Activated T-helper 9 cell treated with anti-CD3 and anti-CD28 coated beads, Interleukin-2, amount 50 U/mL, for 16 hours (primary cell): ENCODE measurements at regions not wholly inside any gene's neighbourhood (a gene's known extent, or its start where the extent isn't known, plus 50 kb on each side); places are given as distances from the start of the nearest gene placed in this dataset.
"Not testable (repeated sequence)": the region's sequence is repeated elsewhere in the genome, so short reads cannot be mapped to it uniquely, and the experiment has no call there.

Experiments
- DNase-seq: peaks from one replicate; pipeline ENCODE4 v3.0.0-alpha.2; 2020; ENCODE audit warnings: low read depth

DNA sequence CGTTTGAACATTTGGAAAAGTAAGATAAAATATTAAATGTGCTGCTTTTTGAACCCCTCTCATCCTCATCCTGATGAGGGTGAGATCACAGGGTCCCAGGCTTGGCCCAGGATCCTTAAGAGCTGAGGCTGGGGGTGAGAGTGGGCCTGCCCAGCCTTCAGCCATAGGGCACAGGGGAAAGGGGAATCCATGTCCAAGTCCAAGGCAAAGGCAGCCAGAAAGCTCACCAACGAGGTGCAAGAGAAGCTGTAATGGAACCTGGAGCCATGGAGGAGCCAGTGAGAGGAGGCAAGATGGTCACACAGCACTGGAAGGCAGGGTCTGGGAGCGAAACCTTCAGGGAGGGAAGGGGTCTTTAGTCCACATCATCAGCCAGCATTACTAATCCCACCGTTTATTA, 191.9 kb downstream of the RRAGC start:
- DNase-seq = no peak

DNA sequence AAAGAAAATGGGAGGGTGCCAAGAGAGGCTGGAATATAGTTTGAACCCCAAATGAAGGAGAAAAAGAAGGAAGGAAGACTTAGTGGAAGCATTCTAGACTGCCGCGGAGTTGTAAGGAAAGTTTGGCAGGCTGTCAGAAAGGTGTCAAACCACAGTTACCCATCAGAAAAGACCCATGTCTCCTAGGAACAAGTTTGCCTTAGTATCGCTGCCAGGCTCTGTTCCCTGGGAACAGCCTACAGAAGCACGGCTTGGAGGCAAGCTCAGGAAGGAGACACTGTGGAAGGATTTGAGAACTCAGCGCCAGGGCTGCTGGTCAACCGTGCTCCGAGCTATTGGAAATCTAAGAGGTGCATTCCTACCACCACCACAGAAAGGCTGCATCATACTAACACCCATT, 197.4 kb downstream of the RRAGC start:
- no peak for DNase-seq

DNA sequence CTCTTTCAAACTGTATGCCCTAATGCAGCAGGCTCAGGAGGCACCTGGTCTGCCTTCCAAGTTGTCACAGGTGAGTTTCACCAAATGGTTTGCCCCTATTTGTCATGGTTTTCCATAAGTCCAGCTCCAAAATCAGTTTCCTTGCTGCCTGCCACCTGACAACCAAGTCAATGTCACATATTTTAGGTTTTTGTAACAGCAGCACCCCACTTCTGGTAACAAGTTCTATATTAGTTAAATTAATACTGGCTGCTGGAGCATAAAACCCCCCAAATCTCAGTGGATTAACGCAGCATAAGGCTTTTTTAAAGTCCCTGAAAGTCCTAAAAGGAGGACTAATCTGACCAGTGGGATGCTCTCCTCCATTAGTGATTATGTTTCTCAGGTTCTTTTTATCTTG, 200.7 kb downstream of the RRAGC start:
- DNase-seq = no peak

GRCh38 chr1:38657873-38658272, 201.7 kb downstream of the RRAGC start:
- DNase-seq = no peak

DNA sequence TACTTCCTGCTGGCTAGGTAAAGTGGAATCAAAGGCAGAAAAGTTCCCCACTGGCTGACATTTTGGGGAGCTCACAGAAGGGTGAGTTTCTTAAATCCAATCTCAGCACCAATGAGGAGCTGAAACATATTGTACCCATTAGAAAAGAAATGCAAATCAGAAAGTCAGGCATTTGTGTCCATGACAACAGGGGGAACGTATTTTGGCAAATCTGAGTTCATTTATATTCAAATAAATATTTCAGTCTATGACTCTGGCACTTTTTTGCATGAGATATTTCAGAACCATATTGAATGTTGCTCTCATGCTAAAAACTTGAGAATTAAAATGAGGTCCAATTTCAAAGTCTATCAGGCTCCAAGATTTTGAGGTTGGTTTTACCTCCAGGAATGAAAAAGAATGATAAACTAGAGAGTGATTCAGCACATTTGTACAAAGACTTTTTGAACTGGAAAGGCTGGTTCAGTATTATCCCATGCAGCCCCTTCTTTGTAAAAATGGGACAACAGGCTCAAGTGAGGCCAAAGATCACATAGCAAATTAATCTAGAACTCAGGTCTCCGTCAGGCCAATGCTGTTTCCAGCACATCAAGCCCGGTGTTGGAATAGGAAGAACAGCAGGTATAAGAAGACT, 202.2 kb downstream of the RRAGC start:
- no peak for DNase-seq

DNA sequence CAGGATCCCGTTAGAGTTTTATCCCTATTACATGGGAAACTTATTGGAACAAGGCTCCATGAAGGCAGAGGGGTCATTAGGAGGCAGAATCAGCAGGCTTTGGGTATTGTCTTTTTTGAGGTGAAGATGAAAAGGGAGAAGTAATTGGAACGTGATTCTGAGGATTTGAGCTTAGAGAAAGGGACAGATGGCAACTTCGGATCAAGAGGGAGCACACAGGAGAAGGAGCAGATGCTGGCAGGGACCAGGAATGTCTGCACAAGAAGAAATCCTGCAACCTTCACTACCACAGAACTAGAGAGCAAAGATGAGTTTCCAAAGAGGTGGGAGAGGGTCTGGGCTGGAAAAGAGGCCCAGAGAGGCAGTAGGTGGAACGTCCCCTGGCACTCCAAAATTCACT, 202.8 kb downstream of the RRAGC start:
- DNase-seq = no peak

GRCh38 chr1:38652217-38652616, 207.4 kb downstream of the RRAGC start:
- DNase-seq = no peak

DNA sequence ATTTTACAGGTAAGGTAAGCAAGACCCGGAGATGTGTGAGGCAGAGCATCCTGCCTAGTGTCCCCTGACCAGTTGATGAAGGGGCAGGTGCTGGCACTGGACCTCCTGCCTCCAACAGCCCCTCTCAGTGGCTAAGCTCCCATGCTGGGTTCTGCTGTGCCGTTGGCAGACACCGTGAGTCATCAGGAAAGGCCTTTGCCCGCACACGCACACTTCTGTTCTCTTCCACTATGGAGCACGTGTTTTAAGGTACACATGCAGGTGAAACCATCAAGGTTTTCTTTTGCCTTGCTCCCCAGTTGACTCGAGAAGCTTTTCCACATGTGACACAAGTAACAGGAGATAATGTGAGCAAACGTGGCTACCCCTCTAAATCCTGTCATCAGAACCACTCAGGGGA, 207.9 kb downstream of the RRAGC start:
- no peak for DNase-seq

DNA sequence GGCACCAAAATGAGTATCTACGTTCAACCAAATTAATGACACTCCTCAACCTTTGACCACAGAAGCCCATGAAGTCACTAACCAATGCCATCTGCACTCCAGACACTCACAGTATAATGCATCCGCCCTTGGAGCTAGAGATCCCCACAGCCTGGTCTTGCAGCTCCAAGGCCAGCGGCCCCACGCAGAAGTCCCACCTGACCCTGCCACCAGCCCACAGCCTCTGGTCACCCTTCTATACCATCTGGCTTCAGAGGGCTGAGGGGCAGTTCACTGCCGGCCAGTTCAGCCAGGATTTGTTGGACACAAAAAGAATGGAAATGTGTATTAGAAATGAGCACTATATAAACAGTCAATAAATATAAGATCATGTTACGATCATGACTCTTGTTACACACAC, 211.2 kb downstream of the RRAGC start:
- no peak for DNase-seq

DNA sequence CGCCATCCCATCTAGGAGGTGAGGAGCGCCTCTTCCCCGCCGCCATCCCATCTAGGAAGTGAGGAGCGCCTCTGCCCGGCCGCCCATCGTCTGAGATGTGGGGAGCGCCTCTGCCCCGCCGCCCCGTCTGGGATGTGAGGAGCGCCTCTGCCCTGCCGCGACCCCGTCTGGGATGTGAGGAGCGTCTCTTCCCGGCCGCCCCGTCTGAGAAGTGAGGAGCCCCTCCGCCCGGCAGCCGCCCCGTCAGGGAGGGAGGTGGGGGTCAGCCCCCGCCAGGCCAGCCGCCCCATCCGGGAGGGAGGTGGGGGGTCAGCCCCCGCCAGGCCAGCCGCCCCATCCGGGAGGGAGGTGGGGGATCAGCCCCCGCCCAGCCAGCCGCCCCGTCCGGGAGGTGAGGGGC, 212.2 kb downstream of the RRAGC start:
- not testable (repeated sequence) for DNase-seq

GRCh38 chr1:38644092-38644491, 215.5 kb downstream of the RRAGC start:
- DNase-seq = no peak

DNA sequence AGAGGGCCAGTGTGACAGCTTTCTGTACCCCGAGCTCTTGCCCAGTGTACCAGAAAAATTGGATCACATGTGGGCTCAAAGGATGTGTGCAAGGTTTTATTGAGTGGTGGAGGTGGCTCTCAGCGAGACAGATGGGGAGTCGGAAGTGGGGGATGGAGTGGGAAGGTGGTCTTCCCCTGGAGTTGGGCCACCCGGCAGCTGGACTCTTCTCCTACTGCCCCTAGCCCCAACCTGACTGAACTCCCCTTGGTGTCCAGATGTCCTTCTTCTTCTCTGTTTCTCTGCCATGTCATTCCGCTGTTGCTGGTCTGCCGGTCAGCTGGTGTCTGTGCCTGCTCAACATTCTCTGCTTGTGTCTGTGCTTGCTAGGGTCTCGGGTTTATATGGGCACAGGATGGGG, 217.9 kb downstream of the RRAGC start:
- no peak for DNase-seq

GRCh38 chr1:38640371-38640770, 219.2 kb downstream of the RRAGC start:
- no peak for DNase-seq

- DNase-seq = no peak
Measured at GRCh38 chr1:38628241-38628640, 231.3 kb downstream of the RRAGC start.

DNA sequence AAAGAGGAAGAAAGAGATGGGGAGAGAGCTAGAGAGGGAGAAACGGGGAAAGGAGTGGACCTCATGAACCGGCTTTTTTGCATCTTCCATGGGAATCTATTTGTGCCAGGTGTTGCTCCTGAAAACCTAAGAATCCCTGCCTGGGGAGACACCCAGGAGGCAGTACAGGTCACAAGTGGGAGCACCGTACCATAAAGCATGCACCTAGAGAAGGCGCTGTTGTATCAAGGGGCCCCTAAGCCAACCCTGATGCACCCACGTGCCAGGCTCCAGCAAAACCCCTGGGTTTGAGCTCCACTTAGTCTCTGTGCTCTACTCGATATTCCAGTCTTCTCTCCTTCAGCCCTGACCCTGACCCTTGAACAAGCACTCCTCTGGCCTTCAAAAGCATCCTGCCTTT, 233.6 kb downstream of the RRAGC start:
- DNase-seq = no peak

GRCh38 chr1:38624336-38625039, 235.1 kb downstream of the RRAGC start:
- DNase-seq = no peak

DNA sequence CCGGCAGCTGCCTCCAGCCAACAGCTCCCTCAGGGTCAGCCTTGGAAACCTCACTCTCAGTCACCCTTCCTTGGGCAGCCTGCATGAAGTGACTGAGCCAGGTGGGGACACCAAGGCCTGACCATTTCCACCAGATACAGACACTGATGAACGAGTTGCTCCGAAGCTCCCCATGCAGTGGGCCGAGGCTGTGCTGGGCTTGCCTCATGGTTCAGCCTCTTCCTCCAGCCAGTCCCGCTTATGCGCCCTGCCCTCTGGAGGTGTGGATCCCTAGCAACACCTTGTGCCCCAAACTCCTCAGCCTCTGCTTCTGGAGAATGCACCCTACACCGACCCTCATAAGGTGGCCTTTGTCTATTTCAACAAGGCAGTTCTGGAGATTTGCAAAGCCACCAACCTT, 236.0 kb downstream of the RRAGC start:
- DNase-seq = no peak

DNA sequence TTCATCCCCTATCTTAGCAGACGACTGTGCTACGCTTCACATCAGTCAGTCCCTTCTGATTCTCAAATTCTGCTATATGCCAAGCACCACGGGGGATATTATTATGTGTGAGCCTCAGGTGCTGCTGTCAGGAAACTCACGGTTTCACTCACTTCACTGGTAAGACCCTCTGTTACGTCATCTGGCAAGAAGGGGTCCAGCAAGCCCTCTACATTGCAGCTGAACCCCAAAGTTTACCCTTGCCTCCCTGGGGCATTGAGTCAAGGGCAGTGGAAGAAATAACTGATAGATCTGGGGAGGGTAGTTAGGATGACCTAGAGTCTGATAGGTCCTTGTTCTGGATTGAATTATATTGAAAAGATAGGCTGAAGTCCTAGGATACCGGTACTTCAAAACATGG, 237.4 kb downstream of the RRAGC start:
- no peak for DNase-seq

- DNase-seq = no peak
Measured at GRCh38 chr1:38616846-38617245, 242.7 kb downstream of the RRAGC start.

DNA sequence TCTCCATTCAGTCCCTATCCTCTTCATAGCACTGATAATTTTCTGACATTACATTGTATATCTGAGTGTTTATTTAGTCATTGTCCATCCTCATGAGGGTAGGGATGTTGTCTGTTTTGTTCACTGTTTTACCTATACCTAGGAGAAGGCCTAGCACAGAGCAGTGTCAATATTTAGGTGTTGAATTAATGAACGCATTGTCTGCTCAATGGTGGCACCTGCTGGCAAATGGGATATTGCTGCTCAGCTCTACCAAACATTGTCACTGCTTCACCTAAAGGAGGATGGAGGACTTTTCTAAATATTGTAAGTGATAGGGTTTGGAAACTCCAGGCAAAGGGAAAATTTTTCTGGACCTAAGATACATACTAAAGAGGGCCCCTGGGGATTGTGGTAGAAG, 243.9 kb downstream of the RRAGC start:
- DNase-seq = no peak

DNA sequence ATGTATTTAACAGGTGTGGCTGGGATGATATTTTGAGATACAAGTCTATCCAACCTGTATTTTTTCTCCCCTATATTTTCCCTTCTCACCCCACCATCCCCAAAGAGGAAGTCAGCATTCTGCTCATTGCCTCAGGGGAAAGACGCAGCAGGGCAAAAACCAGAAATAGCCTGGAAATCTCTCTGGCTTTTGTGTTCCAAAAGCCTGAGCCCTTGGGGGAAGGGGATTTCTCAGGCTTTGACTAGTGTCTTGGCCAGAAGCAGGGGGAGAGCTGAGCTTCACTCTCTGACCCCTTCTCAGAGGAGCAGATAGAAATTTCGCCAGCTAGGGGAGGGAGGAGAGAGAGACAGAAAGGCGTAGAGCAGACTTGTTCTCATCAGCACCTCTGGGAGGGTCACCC, 244.7 kb downstream of the RRAGC start:
- no peak for DNase-seq

DNA sequence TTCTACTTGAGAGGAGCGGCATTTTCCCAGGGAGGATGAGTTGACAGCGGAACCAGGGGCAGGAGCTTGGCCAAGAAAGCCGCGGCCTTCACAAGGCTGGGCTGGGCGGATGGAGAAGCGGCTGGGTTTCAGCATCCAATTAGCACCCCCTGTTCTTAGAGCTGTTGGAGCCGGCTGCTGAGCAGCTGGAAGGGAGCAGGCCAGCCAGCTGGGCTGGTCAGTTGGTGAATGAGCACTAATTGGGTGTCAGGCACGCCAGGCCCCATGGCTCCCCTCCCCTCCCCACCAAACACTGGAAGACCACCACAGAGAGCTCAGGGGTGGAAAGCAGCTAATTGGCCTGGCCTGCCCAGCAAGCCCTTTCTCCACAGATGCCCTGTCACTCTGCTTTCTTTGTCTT, 245.6 kb downstream of the RRAGC start:
- no peak for DNase-seq

- DNase-seq = no peak
Measured at GRCh38 chr1:38612951-38613350, 246.6 kb downstream of the RRAGC start.

GRCh38 chr1:38611664-38612211, 247.8 kb downstream of the RRAGC start:
- no peak for DNase-seq
